ACC112 (cell line): ENCODE measurements at regions not wholly inside any gene's neighbourhood (a gene's known extent, or its start where the extent isn't known, plus 50 kb on each side); places are given as distances from the start of the nearest gene placed in this dataset.
"Not testable (repeated sequence)": the region's sequence is repeated elsewhere in the genome, so short reads cannot be mapped to it uniquely, and the experiment has no call there.

Experiments used
- H2AFZ ChIP-seq: fragments of 200-600 bp; sonication (generic); one replicate; pipeline ENCODE4 v1.6.0; 2017; ENCODE audit warnings: antibody characterized with exemption, low read length; ENCODE audit not compliant: unreplicated experiment
- H3K27ac ChIP-seq: fragments of 200-600 bp; sonication (generic); 2 replicates; pipeline ENCODE4 v1.5.1; 2014; ENCODE audit warnings: low read depth, mild to moderate bottlenecking, antibody characterized with exemption, low read length, moderate library complexity
- H3K27me3 ChIP-seq: fragments of 200-600 bp; sonication (generic); 2 replicates; pipeline ENCODE4 v1.6.1; 2014; ENCODE audit warnings: mild to moderate bottlenecking, antibody characterized with exemption, low read length, moderate library complexity, mixed read lengths; ENCODE audit not compliant: insufficient read depth
- H3K36me3 ChIP-seq: fragments of 200-600 bp; sonication (generic); 2 replicates; pipeline ENCODE4 v1.6.1; 2016; ENCODE audit warnings: mild to moderate bottlenecking, antibody characterized with exemption, low read length, moderate library complexity, mixed read lengths; ENCODE audit not compliant: insufficient read depth
- H3K4me1 ChIP-seq: fragments of 200-600 bp; sonication (generic); one replicate; pipeline ENCODE4 v1.6.1; 2016; ENCODE audit warnings: low read length, mixed read lengths; ENCODE audit not compliant: insufficient read depth, unreplicated experiment, control insufficient read depth
- H3K4me3 ChIP-seq: fragments of 200-600 bp; sonication (generic); 2 replicates; pipeline ENCODE4 v1.5.1; 2014; ENCODE audit warnings: mild to moderate bottlenecking, low read depth, low read length
- H3K79me2 ChIP-seq: fragments of 200-600 bp; sonication (generic); one replicate; pipeline ENCODE4 v1.6.0; 2016; ENCODE audit warnings: low read length; ENCODE audit not compliant: control insufficient read depth, unreplicated experiment, insufficient read depth

- Histone ChIP-seq H3K79me2 (no peaks in the 10 kb centered on the region), H3K4me1 (peaks cover 46% of the 10 kb centered on the region), H3K27ac (peak overlapping the region; percentile 94), H3K27me3 (no peaks in the 10 kb centered on the region), H2AFZ (peak overlapping the region; percentile 26), H3K36me3 (no peaks in the 10 kb centered on the region), H3K4me3 (peak overlapping the region; percentile 58)
Measured at GRCh38 chr6:3912361-3913076, 63.3 kb downstream of the FAM50B start.

- H3K4me1 ChIP-seq = peaks cover 47% of the 10 kb centered on the region
- H3K36me3 ChIP-seq = no peaks in the 10 kb centered on the region
- H3K79me2 ChIP-seq = no peaks in the 10 kb centered on the region
- H3K4me3 ChIP-seq = peak overlapping the region; percentile 64
- H3K27me3 ChIP-seq = no peaks in the 10 kb centered on the region
- peak overlapping the region; percentile 26 for H2AFZ ChIP-seq
- H3K27ac ChIP-seq = peak overlapping the region; percentile 94
Measured at GRCh38 chr6:3913077-3913957, 64.1 kb downstream of the FAM50B start.

- no peak overlapping the region for H2AFZ ChIP-seq
- H3K27me3 ChIP-seq = no peaks in the 10 kb centered on the region
- H3K4me3 ChIP-seq = no peak overlapping the region
- no peaks in the 10 kb centered on the region for H3K36me3 ChIP-seq
- H3K79me2 ChIP-seq = no peaks in the 10 kb centered on the region
- H3K4me1 ChIP-seq = peaks cover 54% of the 10 kb centered on the region
- H3K27ac ChIP-seq = peak overlapping the region; percentile 94
Measured at GRCh38 chr6:3913958-3914337, 64.8 kb downstream of the FAM50B start.

GRCh38 chr6:3915076-3915791 is 66.1 kb downstream of the FAM50B start:
- Histone ChIP-seq H3K27me3 (no peaks in the 10 kb centered on the region), H3K79me2 (no peaks in the 10 kb centered on the region), H3K27ac (no peak overlapping the region), H3K4me3 (no peak overlapping the region), H2AFZ (no peak overlapping the region), H3K36me3 (no peaks in the 10 kb centered on the region), H3K4me1 (peaks cover 54% of the 10 kb centered on the region)

GRCh38 chr6:3916211-3916610 is 67.0 kb downstream of the FAM50B start:
- H2AFZ ChIP-seq = no peak overlapping the region
- H3K79me2 ChIP-seq = no peaks in the 10 kb centered on the region
- H3K27ac ChIP-seq = no peak overlapping the region
- peaks cover 45% of the 10 kb centered on the region for H3K4me1 ChIP-seq
- no peaks in the 10 kb centered on the region for H3K27me3 ChIP-seq
- H3K36me3 ChIP-seq = no peaks in the 10 kb centered on the region
- no peak overlapping the region for H3K4me3 ChIP-seq

- H3K4me3 ChIP-seq, H2AFZ ChIP-seq, H3K27me3 ChIP-seq, H3K79me2 ChIP-seq, H3K27ac ChIP-seq, H3K36me3 ChIP-seq: not testable (repeated sequence)
- H3K4me1 ChIP-seq = peaks cover 40% of the 10 kb centered on the region
Measured at GRCh38 chr6:3916749-3917148, 67.6 kb downstream of the FAM50B start.

GRCh38 chr6:3918469-3918868 is 69.3 kb downstream of the FAM50B start:
- Histone ChIP-seq H3K27me3 (no peaks in the 10 kb centered on the region), H3K27ac (no peak overlapping the region), H3K4me1 (peaks cover 25% of the 10 kb centered on the region), H3K36me3 (no peaks in the 10 kb centered on the region), H3K4me3 (no peak overlapping the region), H2AFZ (no peak overlapping the region), H3K79me2 (no peaks in the 10 kb centered on the region)

GRCh38 chr6:3919130-3919628 is 70.0 kb downstream of the FAM50B start:
- no peaks in the 10 kb centered on the region for H3K79me2 ChIP-seq
- H3K27me3 ChIP-seq = no peaks in the 10 kb centered on the region
- H3K4me1 ChIP-seq = peaks cover 20% of the 10 kb centered on the region
- no peaks in the 10 kb centered on the region for H3K36me3 ChIP-seq
- no peak overlapping the region for H3K27ac ChIP-seq
- peak overlapping the region; percentile 1 for H2AFZ ChIP-seq
- no peak overlapping the region for H3K4me3 ChIP-seq

- H3K27ac ChIP-seq = no peak overlapping the region
- H3K4me3 ChIP-seq = no peak overlapping the region
- no peaks in the 10 kb centered on the region for H3K27me3 ChIP-seq
- H3K79me2 ChIP-seq = no peaks in the 10 kb centered on the region
- no peaks in the 10 kb centered on the region for H3K36me3 ChIP-seq
- H2AFZ ChIP-seq = no peak overlapping the region
- peaks cover 17% of the 10 kb centered on the region for H3K4me1 ChIP-seq
Measured at GRCh38 chr6:3919849-3920248, 70.7 kb downstream of the FAM50B start.

GRCh38 chr6:3920321-3920720 is 71.1 kb downstream of the FAM50B start:
- no peak overlapping the region for H3K27ac ChIP-seq
- no peaks in the 10 kb centered on the region for H3K79me2 ChIP-seq
- H3K4me3 ChIP-seq = no peak overlapping the region
- H3K4me1 ChIP-seq = peaks cover 17% of the 10 kb centered on the region
- H3K27me3 ChIP-seq = no peaks in the 10 kb centered on the region
- no peaks in the 10 kb centered on the region for H3K36me3 ChIP-seq
- H2AFZ ChIP-seq = no peak overlapping the region
